Inferior parietal cortex (tissue), 1 donor: ENCODE measurements at regions not wholly inside any gene's neighbourhood (a gene's known extent, or its start where the extent isn't known, plus 50 kb on each side); places are given as distances from the start of the nearest gene placed in this dataset.

ENCODE experiments used
- DNase-seq: peaks from one replicate; pipeline ENCODE4 v3.0.0-alpha.2; 2016; ENCODE audit errors: extremely low spot score

DNA sequence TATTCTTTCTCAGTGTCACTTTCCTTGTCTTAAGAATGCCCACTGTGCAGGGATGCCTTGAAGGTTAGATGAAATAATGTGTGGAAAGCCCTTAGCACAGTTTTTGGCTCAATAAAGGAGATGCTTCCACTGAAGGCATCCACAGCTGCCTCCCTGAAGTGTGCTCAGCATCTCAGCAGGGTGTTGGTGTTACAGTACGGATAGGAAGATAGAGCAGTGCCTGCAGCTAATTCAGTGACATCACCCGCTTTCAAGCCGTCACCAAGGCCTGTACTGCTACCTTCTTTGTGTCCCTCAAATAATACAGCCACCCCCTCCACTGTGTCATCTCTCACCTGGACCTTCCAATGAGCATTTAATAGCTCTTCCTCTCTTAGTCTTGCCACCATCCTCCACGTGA, 59.0 kb downstream of the NDUFS5 start:
- no peak for DNase-seq

DNA sequence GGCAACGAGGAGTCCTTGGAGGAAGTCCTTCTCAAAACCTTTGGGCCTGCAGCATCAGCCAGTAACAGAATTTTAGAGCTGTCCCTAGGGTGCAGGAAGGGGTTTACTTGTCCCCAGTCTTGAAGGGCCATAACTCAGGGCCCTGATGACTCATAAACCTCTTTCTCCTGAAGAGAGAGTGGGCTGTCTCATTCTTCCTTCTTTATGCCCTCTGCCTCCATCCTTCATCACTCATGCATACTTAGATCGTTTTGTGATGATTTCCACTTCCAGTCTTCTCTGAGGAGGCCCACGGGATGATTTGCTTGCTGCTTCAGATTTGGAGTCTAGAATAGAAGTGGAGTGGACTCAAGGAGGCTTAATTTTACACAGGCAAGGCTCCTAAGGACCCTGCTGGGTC, 60.2 kb downstream of the NDUFS5 start:
- no peak for DNase-seq

DNA sequence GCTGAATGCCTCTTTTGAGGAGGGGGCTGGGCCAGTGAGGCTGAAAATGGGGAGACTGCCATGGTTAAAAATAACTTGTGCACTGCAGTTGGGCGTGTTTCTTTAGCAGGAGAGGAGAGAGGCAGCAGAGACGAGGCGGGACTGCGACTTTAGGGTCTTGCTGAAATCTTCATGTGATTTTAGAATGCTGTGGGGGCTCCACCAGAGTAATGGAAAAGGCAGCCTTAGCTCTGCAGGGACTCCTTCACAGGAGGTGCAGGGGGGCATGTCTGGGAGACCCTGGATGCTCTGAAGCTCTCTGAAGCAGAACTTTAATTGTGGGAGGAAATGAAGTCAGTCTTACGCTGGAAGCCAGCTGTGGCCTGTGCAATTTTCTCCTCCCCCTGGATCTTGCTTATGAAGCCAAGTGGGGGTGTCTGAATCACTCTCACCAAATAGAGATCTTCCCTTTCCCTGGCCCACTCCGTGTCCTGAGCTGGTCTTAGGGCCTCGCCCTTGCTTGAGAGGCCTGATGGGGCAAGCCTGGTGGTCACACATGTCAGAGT, 60.8 kb downstream of the NDUFS5 start:
- DNase-seq, result no peak

DNA sequence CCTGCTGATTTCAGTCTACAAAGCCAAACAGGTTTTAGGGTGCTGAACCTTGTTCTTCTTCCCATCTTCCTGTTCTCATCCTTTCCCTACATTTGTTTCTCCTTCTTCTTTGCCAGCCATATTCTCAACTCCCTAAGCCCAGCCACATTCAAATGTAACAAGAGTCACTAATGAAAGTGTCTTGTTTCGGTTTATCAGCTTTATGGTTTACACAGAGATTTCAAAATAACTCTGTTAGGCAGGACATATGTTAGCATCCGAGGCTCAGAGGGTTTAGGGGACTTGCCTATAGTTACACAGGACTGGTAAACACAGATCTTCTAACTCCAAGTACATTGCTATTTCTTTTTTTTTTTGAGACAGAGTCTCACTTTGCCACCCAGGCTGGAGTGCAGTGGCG, 61.3 kb downstream of the NDUFS5 start:
- DNase-seq, result no peak

DNA sequence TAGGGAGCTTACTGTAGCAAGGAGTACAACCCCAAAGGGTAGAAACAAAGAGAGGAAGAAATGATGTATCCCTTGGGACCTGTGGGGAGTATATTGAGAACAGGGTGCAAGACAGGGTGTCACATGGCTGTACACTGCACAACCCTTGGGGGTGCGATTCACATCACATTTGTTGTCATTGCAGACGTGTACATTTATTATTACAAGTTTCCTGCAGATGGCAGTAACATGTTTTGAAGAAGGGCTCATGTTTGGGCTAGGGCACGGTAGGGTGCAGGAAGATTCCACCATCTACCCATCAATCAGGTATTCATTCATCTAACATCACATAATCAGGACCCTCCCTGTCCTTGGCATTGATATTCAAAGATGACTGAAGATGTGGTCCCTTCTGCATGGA, 62.5 kb downstream of the NDUFS5 start:
- no peak for DNase-seq

DNA sequence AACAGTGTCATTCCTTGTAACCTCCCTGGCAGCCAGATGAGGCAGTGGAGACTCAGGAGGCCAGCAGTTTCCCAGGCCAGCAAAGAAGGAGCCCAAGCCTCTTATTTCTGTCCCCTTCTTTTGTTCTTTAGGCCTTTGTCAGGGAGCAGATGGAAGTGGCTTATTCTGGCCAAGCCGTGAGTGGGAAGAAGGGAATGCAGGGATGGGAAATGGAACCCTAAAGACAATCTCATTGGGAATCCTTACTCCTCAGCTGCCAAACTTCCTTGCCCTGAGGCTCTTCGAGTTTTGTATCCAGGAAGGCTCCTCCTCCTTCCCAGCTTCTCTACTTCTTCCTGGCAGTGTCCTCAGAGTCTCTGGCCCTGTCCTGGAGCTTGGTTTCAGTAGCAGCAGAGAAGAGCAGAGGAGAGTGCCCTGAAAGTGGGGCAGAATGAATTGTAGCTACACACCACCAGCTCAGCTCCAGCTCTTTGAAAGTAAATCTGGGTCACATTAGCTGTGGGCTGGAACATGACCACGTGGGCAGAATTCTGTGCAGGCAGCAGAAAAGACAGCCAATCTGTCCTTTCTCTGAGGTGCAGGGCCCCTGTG, 63.9 kb downstream of the NDUFS5 start:
- peak; percentile 54 for DNase-seq

DNA sequence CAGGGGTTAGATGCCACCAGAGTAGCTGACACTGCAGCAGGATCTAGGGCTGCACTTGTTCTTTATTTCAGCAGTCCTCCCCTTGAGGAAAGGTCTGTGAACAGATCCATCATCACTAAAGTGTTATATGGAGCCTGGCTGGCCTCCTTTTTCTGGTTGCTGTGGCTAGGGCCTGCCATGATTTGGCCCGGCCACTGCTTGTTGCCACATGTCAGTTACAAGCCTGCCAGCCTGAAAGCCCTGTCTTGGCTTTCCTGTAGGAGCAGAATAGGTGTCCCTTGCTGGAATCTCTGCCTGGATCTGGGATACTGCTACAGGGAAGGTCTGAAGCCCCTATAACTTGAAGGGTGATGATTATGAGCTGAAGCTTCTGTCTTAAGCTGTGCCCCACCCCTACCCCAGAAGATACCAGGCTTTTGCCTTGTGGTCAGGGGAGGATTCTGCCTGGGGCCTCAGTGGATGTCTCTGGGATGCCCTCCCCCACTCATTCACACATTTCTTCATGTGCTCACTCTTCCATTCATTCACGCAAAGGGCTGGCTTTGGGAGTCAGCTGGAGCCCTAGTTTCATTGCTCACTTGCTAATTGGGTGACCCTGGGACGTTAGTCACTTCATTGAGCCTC, 64.7 kb downstream of the NDUFS5 start:
- no peak for DNase-seq

DNA sequence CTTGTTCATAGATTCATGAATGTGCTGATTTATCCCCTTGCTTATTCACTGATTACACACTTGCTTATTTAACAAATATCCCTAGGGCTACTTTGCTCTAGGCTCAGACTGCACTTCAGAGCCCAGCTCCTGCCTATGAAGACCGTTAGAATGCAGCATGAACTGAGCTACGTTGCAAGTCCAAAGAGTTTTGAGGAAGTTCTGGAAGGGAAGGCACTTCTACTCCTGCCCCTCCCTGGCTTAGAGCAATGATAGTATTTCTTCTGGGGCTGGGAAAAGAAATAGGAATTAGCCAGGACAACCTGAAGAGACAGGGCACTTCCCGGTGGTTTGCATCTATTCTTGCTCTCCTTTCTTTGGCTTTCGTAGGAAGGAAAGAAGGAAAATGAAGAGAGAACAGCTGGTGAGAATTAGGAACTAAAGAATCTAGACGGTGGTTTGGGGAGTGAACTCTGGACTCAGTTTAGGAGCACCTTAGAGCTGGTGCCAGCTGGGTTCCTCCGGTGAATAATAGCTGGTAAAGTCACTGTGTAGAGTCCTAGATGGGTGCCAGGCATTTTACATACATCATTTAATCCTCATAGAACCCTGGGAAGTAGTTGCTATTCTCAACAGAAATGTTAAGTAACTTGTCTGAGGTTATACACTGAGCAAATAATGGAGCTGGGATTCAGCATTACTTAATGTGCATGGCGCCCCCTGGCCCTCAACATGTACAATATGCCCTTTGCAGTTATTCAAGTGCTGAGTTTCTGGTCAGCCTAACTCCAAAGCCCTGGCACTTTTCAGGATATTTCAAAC, 65.9 kb downstream of the NDUFS5 start:
- DNase-seq, result peak; percentile 74

DNA sequence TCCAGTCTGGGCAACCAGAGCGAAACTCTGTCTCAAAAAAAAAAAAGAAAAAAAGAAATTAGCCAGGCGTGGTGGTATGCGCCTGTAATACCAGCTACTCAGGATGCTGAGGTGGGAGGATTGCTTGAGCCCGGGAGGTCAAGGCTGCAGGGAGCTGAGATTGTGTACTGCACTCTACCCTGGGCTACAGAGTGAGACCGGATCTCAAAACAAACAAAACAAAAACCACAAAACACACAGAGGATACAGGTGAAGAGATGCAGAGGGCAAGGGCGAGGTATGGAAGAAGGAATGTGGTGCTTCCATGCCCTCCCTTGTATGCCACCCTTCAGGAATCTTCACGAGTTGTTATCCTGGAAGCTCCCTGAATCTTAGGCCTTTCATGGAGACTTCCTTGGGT, 68.5 kb downstream of the NDUFS5 start:
- DNase-seq, result no peak

DNA sequence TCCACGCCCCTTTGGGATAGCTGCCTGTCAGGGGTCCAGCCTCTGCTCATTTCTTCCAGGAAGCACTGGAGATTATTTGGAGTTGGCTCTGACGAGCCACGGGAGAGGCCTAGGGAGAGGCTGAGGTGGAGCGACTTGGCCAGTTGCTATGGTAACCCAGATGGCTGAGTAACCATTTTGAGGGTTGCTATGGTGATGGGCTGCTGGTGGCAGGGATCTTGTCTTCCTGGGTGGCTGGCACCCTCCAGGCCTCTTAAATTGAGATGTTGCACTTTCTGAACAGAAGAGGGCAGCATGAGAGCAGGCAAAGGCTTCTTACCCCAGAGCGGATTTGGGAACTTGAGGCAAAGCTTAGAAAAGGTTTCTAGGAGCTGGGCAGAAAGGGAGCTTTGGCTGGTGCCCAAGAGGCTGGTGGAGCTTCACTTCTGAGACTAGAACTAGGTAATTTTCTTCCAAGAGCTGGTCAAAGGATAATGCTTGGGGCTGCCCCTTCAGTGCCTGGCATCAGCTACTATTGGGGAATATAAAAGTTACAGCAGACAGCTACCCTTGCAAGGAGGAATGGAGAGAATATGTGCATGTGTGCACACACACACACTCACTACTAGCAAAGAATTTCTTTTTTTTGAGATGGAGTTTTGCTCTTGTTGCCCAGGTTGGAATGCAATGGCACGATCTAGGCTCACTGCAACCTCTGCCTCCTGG, 72.5 kb downstream of the NDUFS5 start:
- DNase-seq, result peak; percentile 86

DNA sequence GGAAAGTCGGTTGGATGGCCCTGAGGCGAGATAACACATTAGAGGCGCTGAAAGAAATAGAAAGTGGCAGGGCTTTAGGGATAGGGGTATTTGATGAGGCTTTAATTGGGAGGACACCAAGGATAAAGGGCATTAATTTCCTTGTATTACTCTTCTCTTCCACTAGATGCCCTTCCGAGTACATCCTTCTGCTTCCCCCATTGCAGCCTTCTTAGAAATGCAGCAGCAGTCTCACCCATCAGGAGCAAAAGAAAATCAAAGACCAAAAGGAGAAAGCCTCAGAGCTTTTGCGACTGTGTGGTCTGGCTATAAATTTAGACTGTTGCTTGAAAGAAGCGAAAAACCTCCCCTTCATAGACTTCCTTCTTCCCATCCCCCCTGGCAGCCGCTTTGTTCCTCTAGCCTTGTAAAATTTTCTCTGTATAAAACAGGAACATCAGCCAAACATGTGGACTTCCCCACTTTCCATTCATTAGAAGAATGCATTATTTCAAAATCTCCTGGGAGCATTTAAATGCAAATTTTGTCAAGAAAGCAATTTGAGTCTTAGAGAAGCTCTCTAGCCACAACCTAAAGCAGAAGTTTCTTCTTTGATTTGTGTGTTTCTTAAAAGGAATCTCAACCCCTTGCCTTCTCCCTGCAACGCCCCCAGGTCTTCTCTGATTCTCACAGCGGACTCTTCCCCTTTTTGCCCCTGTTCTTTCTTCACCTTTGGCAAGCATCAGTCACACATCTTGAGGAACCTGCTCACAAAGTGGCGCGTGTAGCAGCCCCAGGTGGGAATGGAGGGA, 76.6 kb downstream of the NDUFS5 start:
- DNase-seq, result peak; percentile 80

DNA sequence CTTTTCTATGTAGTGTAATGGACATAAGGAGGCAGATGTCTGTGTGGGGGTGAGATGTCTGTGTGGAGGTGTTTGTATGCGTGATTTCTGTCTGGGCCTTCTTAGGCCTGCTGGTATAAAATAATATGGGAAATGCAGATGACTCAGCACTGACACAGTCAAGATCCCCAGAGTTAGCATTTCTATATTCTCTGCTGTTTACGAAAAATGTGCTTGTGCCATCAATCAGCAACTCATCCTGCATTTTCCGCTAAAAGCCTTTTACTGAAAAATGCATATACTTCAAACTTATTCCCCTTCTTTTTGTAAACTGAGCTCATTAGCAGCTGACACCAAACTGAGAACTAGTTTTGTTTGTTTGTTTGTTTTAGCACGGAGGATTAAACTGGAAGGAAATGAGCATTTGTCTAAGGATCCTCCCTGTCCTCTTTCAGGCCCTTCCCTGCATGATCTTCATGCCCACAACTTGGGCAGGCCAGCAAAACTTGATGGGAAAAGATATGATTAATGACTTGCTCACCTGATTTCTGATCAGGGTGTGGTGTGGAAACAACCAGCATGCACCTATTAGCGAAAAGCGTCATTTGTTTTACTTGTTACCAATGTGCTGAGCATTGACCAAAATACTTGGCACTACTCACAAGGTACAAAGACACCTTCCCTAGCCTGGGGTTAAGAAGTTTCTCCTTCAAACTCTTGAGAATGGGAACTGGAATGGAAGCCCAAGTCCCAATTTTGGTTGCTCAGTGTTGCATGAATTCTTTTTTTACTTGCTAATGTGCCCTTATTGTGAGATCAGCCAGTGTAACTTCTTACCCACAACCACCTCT, 77.4 kb downstream of the NDUFS5 start:
- DNase-seq, result peak; percentile 35

DNA sequence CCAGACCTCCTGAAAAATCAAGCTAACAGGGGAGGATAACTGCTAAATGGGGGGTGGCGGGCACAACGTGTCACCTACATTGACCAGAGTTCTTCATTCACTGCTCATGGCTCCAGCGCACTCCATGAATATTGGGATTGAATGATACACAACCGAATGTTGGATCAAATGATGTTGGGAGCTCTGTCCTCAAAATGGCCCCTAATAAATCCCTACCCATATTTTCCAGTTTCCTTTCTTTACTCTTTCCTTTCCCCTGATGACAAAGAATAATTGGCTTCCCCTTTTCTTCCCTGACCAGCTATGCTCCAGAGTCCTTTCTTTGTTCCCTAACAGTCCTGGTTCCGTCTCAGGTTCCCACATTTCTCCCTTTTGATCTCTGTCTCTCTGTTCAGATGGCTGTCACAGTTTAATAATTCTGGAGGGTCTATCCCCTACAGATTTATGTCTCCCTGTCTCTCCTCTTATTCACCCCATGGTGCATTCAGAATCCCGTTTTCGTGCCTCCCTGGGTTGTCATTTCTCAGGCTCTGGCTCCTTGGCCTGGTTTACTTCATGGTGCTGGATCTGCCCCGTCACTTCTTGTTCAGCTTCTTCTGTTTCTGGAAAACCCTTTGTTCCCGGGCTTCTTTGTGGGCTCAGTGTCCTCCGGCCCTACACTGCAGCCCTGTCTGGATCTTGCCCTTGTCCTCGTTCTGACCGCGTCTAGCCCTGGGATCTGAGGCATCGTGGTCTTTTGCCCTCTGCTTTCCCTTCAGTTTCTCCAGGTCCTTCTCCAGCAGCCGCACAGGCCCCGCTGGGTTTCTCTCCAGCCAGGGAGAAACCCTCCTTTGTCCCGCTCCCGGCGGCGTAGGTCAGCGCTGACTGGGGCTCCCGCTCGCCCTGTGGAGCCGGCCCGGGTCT, 78.3 kb downstream of the NDUFS5 start:
- DNase-seq, result peak; percentile 42

DNA sequence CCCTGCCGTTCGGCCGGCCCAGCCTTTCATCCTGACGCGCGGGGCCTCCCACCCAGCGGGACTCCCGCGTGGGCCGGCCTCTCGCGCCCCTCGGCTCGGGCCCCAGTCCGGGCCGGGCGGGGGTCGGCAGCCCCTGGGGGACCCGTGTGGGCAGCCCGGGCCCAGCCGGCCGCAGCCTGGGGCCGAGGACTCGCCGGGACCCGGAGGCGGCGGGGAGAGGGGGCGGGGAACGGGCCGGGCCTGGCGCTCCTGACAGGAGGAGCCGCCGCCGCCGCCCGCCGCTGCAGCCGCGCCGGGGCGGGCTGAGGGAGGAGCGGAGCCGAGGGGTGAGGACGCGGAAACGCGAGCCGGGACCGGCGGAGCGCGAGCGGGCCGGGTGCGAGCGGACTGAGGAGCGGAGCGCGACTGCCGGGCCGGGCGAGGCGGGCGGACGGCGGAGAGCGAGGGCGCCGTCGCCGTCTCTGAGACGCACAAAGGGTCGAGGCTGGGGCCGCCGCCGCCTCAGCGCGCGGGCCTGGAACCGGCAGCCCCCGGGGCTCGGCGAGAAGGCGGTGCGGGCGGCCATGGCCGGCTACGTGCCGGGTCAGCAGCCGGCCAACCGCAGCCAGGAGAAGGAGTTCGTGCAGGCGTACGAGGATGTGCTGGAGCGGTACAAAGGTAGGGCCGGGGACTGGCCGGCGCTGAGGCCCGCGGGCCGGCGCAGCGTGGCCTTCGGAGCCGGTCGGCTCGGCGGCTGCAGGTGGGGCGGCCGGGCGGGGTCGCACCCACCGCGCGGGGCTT, 79.1 kb downstream of the NDUFS5 start:
- peak; percentile 43 for DNase-seq

DNA sequence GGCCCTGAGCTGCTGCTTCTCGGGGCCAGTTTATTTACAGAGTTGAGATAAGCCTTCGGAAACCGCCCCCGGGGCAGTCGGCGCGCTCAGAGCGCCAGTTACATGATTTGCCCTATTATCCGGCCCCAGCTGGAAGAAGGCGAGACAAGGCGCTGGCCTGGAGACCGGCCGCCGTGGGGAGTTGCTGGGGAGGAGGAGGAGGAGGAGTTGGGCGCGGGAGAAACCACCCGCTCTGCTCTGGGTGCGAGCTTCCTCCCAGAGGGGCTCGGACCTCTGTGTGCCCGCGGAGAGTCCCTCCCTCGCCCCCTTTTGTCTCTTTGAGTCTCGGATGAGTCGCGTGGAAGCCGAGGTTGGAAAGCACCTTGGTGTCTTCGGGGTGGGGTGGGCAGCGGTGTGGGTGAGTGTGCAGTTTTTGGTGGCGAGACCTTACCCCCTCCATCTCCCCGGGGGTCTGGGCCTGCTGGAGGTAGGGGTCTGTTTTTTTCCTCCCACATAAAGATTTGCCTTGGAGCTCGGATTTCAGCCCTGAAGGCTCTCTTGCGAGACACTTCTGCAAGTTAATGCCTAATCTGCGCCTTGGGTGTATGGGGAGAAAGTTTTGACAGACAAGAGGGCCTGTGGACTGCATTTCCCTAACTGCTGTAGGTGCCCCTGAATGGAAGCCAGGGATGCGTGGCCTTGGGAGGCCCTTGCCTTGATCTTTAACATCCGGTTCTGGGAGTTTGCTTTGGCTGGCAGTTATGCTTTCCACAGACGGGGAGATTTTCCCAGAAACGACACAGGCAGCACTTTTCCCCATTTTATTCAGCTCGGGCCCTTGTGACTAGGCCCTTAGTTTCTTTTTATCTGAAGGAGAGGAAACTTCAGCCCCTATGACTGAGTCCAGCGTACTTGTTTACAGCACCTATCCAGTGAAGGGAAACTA, 80.0 kb downstream of the NDUFS5 start:
- no peak for DNase-seq

DNA sequence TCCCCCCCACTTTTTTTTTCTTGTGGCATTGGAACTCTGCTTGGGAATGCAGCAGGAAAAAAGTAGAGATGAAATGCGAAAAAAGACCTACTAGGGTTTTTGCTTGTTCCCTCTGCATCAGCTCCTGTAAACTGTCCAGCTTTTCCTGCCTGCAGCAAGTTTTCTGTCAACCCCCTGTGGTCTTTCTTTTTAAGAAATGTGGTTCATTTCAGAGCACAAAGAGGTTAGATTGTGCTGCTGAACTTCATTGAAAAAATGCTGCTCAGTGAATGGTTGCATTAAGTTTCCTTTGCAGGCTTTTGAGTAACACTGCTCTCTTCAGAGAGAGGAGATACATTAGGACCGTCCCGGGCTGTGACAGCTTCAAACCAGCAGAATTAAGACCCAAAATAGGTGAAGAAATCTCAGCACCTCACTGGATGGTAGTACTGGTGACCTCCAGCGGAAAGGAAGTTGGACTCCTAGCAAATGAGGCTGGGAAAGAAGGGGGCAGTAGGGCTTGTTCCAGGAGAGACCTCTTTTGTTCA, 80.7 kb downstream of the NDUFS5 start:
- no peak for DNase-seq
